NCI-H1417 (cell line): ENCODE measurements at regions not wholly inside any gene's neighbourhood (a gene's known extent, or its start where the extent isn't known, plus 50 kb on each side); places are given as distances from the start of the nearest gene placed in this dataset.
"Not testable (repeated sequence)": the region's sequence is repeated elsewhere in the genome, so short reads cannot be mapped to it uniquely, and the experiment has no call there.

Experiments used
- DNase-seq, 3 experiments: peaks; one replicate each; lab custom pipeline; 2025; lab: John Stamatoyannopoulos, UW

GRCh38 chr2:87542599-87543174 lies 205.2 kb upstream of the PLGLB2 start:
- DNase-seq, result not testable (repeated sequence)

GRCh38 chr2:87543797-87544196 lies 204.1 kb upstream of the PLGLB2 start:
- DNase-seq, result not testable (repeated sequence)

- not testable (repeated sequence) for DNase-seq
Observed at GRCh38 chr2:87547106-87547505, 200.8 kb upstream of the PLGLB2 start.

- not testable (repeated sequence) for DNase-seq
Observed at GRCh38 chr2:87547966-87548365, 199.9 kb upstream of the PLGLB2 start.

- DNase-seq, result not testable (repeated sequence)
Observed at GRCh38 chr2:87548681-87549536, 199.0 kb upstream of the PLGLB2 start.

GRCh38 chr2:87549561-87550202 lies 198.2 kb upstream of the PLGLB2 start:
- not testable (repeated sequence) for DNase-seq

GRCh38 chr2:87554678-87555077 lies 193.2 kb upstream of the PLGLB2 start:
- DNase-seq, result not testable (repeated sequence)

- DNase-seq, result not testable (repeated sequence)
Observed at GRCh38 chr2:87555082-87555481, 192.8 kb upstream of the PLGLB2 start.

- DNase-seq, result not testable (repeated sequence)
Observed at GRCh38 chr2:87559001-87559400, 188.9 kb upstream of the PLGLB2 start.

GRCh38 chr2:87559735-87560134 lies 188.2 kb upstream of the PLGLB2 start:
- DNase-seq, result not testable (repeated sequence)

- DNase-seq, result not testable (repeated sequence)
Observed at GRCh38 chr2:87565116-87565515, 182.8 kb upstream of the PLGLB2 start.

GRCh38 chr2:87566531-87566930 lies 181.4 kb upstream of the PLGLB2 start:
- not testable (repeated sequence) for DNase-seq

GRCh38 chr2:87567093-87567492 lies 180.8 kb upstream of the PLGLB2 start:
- not testable (repeated sequence) for DNase-seq

- not testable (repeated sequence) for DNase-seq
Observed at GRCh38 chr2:87567912-87568311, 180.0 kb upstream of the PLGLB2 start.

GRCh38 chr2:87568554-87569278 lies 179.2 kb upstream of the PLGLB2 start:
- not testable (repeated sequence) for DNase-seq

GRCh38 chr2:87569689-87570397 lies 178.0 kb upstream of the PLGLB2 start:
- DNase-seq, result not testable (repeated sequence)

GRCh38 chr2:87571889-87572465 lies 175.9 kb upstream of the PLGLB2 start:
- not testable (repeated sequence) for DNase-seq

- DNase-seq, result not testable (repeated sequence)
Observed at GRCh38 chr2:87572906-87573305, 175.0 kb upstream of the PLGLB2 start.

GRCh38 chr2:87573386-87574192 lies 174.3 kb upstream of the PLGLB2 start:
- DNase-seq, result not testable (repeated sequence)
